ENCODE measurements at regions not wholly inside any gene's neighbourhood (a gene's known extent, or its start where the extent isn't known, plus 50 kb on each side); places are given as distances from the start of the nearest gene placed in this dataset.
A peak's percentile ranks its signal among the peaks of the same experiment; 100 is the strongest.
"Not testable (repeated sequence)": the region's sequence is repeated elsewhere in the genome, so short reads cannot be mapped to it uniquely, and the experiment has no call there.

- H3K4me1 ChIP-seq (ENCODE audit: control insufficient read depth, insufficient read depth, low read length) = no peaks in the 10 kb centered on the region
- no CpG with 5 or more reads among the region's 3 CpGs for WGBS (ENCODE audit: insufficient coverage)
- H3K9me3 ChIP-seq (replicated peaks; ENCODE audit: control insufficient read depth, low read depth, low read length) = no peaks in the 10 kb centered on the region
- H3K36me3 ChIP-seq (ENCODE audit: control insufficient read depth, insufficient read depth, low read length) = no peaks in the 10 kb centered on the region
- no peak overlapping the region for H3K27ac ChIP-seq (ENCODE audit: low read length)
- no peaks in the 10 kb centered on the region for H3K27me3 ChIP-seq (ENCODE audit: control insufficient read depth, insufficient read depth, low read length)
- no peak for DNase-seq
- H3K4me3 ChIP-seq (ENCODE audit: low read length) = no peak overlapping the region
These were observed 349.1 kb downstream of the SETD4 start for GRCh38 chr21:35711213-35711612.

DNA sequence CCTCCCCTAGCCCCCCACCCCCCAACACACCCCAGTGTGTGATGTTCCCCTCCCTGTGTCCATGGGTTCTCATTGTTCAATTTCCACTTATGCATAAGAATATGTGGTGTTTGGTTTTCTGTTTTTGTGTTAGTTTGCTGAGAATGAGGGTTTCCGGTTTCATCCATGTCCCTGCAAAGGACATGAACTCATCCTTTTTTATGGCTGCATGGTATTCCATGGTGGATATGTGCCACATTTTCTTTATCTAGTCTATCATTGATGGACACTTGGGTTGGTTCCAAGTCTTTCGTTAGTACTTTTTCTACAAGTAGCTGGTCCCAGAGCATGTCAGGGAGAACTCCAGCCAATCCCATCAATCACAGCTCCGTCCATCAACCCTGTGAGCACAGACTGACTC lies 350.3 kb downstream of the SETD4 start:
- H3K27me3 ChIP-seq (ENCODE audit: control insufficient read depth, insufficient read depth, low read length); H3K4me3 ChIP-seq (ENCODE audit: low read length); H3K36me3 ChIP-seq (ENCODE audit: control insufficient read depth, insufficient read depth, low read length); H3K4me1 ChIP-seq (ENCODE audit: control insufficient read depth, insufficient read depth, low read length); H3K27ac ChIP-seq (ENCODE audit: low read length); DNase-seq; H3K9me3 ChIP-seq (replicated peaks; ENCODE audit: control insufficient read depth, low read depth, low read length): not testable (repeated sequence)
- WGBS (ENCODE audit: insufficient coverage) = 70% methylated on average over 2 of the region's 3 CpGs

GRCh38 chr21:35705888-35706287 lies 354.4 kb downstream of the SETD4 start:
- Histone ChIP-seq H3K27me3 (ENCODE audit: control insufficient read depth, insufficient read depth, low read length) (no peaks in the 10 kb centered on the region), H3K4me1 (ENCODE audit: control insufficient read depth, insufficient read depth, low read length) (no peaks in the 10 kb centered on the region), H3K4me3 (ENCODE audit: low read length) (no peak overlapping the region), H3K27ac (ENCODE audit: low read length) (no peak overlapping the region), H3K9me3 (replicated peaks; ENCODE audit: control insufficient read depth, low read depth, low read length) (no peaks in the 10 kb centered on the region), H3K36me3 (ENCODE audit: control insufficient read depth, insufficient read depth, low read length) (no peaks in the 10 kb centered on the region)
- no peak for DNase-seq
- WGBS (ENCODE audit: insufficient coverage) = 88% methylated on average over 1 of the region's 1 CpG

DNA sequence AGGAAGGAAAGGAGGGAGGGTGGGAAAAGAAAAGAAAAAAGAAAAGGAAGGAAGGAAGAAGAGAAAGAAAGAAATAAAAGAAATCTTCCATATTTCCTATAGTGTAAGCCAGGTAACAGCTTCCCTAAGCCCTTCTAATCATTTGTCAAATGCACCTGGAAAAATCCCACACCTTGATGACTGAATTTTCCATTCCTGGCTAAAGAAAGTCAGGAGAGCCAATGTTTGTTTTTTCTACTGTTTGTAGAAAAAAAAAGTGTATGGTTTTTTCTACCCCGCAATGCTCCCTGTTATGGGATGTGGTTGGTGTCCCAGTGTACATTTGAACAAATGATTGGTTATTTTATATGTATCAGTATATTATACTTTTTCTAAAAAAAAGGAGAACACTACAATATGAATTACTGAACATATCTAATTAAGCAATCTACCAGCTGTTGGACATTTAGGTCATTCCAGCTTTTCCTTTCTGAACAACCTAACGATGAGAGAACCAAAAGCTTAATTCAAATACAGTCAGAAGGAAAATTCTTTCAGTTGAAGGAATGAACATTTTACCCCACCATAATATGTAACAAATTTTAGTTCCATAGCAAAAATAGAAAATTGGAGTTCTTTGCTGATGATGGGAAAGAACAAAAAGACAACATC lies 355.0 kb downstream of the SETD4 start:
- no CpG with 5 or more reads among the region's 2 CpGs for WGBS (ENCODE audit: insufficient coverage)
- H3K36me3 ChIP-seq (ENCODE audit: control insufficient read depth, insufficient read depth, low read length) = no peaks in the 10 kb centered on the region

DNA sequence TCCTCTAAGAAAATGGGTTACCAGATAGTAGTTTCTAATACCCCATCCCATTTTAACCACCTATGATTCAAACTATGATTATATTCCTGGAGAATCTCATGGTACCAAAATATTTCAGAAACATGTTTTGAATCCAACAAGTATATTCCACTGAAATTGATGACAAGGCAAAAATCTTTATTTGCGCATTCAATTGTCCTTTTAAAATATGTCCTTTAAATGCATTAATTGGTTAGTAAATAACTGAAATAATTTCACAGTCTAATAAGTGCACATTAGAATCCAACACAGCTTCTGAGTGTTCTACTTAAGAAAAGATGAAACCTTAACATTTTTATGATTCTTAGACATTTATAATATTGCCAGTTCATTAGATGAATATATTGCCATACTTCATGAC lies 356.6 kb downstream of the SETD4 start:
- Histone ChIP-seq H3K27ac (ENCODE audit: low read length) (no peak overlapping the region), H3K27me3 (ENCODE audit: control insufficient read depth, insufficient read depth, low read length) (no peaks in the 10 kb centered on the region), H3K4me3 (ENCODE audit: low read length) (no peak overlapping the region), H3K4me1 (ENCODE audit: control insufficient read depth, insufficient read depth, low read length) (no peaks in the 10 kb centered on the region), H3K9me3 (replicated peaks; ENCODE audit: control insufficient read depth, low read depth, low read length) (no peaks in the 10 kb centered on the region), H3K36me3 (ENCODE audit: control insufficient read depth, insufficient read depth, low read length) (no peaks in the 10 kb centered on the region)
- DNase-seq = no peak
- no CpG with 5 or more reads among the region's 1 CpG for WGBS (ENCODE audit: insufficient coverage)

More for the DNA sequence above, 355.0 kb downstream of the SETD4 start:
- no peak overlapping the region for H3K27ac ChIP-seq (ENCODE audit: low read length)
- DNase-seq = no peak
- no peaks in the 10 kb centered on the region for H3K27me3 ChIP-seq (ENCODE audit: control insufficient read depth, insufficient read depth, low read length)
- H3K9me3 ChIP-seq (replicated peaks; ENCODE audit: control insufficient read depth, low read depth, low read length) = no peaks in the 10 kb centered on the region
- H3K4me3 ChIP-seq (ENCODE audit: low read length) = no peak overlapping the region
- no peaks in the 10 kb centered on the region for H3K4me1 ChIP-seq (ENCODE audit: control insufficient read depth, insufficient read depth, low read length)

- no peak for DNase-seq
- Histone ChIP-seq H3K27ac (ENCODE audit: low read length) (no peak overlapping the region), H3K36me3 (ENCODE audit: control insufficient read depth, insufficient read depth, low read length) (no peaks in the 10 kb centered on the region), H3K9me3 (replicated peaks; ENCODE audit: control insufficient read depth, low read depth, low read length) (no peaks in the 10 kb centered on the region), H3K27me3 (ENCODE audit: control insufficient read depth, insufficient read depth, low read length) (no peaks in the 10 kb centered on the region), H3K4me3 (ENCODE audit: low read length) (no peak overlapping the region), H3K4me1 (ENCODE audit: control insufficient read depth, insufficient read depth, low read length) (peaks cover 6% of the 10 kb centered on the region)
- no CpG with 5 or more reads among the region's 3 CpGs for WGBS (ENCODE audit: insufficient coverage)
These were observed 361.0 kb downstream of the SETD4 start for GRCh38 chr21:35699361-35699760.

DNA sequence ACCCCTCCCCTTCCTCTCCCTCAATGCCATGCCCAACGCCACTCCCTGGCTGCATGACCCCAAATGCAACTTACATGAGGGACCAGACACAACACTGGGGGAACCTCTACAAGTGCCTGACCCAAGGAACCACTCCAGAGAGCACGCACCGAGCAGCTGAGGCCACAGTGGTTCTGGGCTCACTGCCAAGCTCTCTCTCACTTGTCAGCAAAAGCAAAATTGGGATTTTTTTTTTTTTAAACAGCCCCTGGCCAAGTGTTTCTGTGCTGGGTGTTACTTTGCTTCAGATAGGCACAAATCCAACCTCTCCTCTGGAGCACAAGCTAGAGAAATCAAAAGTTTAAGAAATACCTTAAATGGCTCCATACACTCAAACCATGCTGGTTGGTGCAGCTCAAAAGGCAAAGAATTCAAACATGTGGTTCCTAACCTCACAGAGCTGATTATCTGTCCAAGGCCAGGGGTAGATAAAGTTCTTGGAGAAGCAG lies 363.0 kb downstream of the SETD4 start:
- 11% methylated on average over 3 of the region's 3 CpGs for WGBS (ENCODE audit: insufficient coverage)
- Histone ChIP-seq H3K9me3 (replicated peaks; ENCODE audit: control insufficient read depth, low read depth, low read length) (no peaks in the 10 kb centered on the region), H3K36me3 (ENCODE audit: control insufficient read depth, insufficient read depth, low read length) (no peaks in the 10 kb centered on the region), H3K4me1 (ENCODE audit: control insufficient read depth, insufficient read depth, low read length) (peaks cover 6% of the 10 kb centered on the region), H3K4me3 (ENCODE audit: low read length) (no peak overlapping the region), H3K27ac (ENCODE audit: low read length) (no peak overlapping the region), H3K27me3 (ENCODE audit: control insufficient read depth, insufficient read depth, low read length) (no peaks in the 10 kb centered on the region)
- DNase-seq = peak; percentile 82

- Histone ChIP-seq H3K9me3 (replicated peaks; ENCODE audit: control insufficient read depth, low read depth, low read length) (no peaks in the 10 kb centered on the region), H3K27ac (ENCODE audit: low read length) (no peak overlapping the region), H3K27me3 (ENCODE audit: control insufficient read depth, insufficient read depth, low read length) (no peaks in the 10 kb centered on the region), H3K4me3 (ENCODE audit: low read length) (no peak overlapping the region), H3K4me1 (ENCODE audit: control insufficient read depth, insufficient read depth, low read length) (peaks cover 6% of the 10 kb centered on the region), H3K36me3 (ENCODE audit: control insufficient read depth, insufficient read depth, low read length) (no peaks in the 10 kb centered on the region)
- no peak for DNase-seq
- 31% methylated on average over 2 of the region's 2 CpGs for WGBS (ENCODE audit: insufficient coverage)
These were observed 363.7 kb downstream of the SETD4 start for GRCh38 chr21:35696644-35697043.

DNA sequence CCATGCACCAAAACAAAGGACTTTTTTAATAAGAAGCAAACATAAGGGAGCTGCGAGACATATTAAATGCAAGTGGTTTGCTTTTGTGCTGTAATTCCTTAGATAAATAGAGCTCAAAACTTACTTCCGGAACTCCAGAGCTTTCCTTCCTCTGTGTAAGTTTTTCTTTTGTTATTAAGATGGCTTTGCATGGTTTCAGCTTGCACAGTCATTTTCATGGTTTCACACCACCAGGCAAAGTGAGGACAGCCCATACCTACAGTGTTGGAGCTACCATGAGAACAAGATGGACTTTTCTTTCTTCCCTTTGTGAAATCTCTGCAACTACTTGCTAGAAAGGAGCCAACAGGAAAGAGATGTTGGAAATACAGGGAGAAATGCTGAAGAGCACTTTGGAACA lies 368.0 kb downstream of the SETD4 start:
- Histone ChIP-seq H3K27ac (ENCODE audit: low read length) (no peak overlapping the region), H3K9me3 (replicated peaks; ENCODE audit: control insufficient read depth, low read depth, low read length) (no peaks in the 10 kb centered on the region), H3K27me3 (ENCODE audit: control insufficient read depth, insufficient read depth, low read length) (no peaks in the 10 kb centered on the region), H3K4me3 (ENCODE audit: low read length) (no peak overlapping the region), H3K4me1 (ENCODE audit: control insufficient read depth, insufficient read depth, low read length) (peaks cover 3% of the 10 kb centered on the region), H3K36me3 (ENCODE audit: control insufficient read depth, insufficient read depth, low read length) (no peaks in the 10 kb centered on the region)
- WGBS (ENCODE audit: insufficient coverage) = no CpG with 5 or more reads among the region's 2 CpGs
- no peak for DNase-seq

- 100% methylated on average over 1 of the region's 2 CpGs for whole genome bisulfite sequencing (ENCODE audit: insufficient coverage)
- Histone ChIP-seq H3K36me3 (ENCODE audit: control insufficient read depth, insufficient read depth, low read length) (no peaks in the 10 kb centered on the region), H3K27ac (ENCODE audit: low read length) (no peak overlapping the region), H3K4me3 (ENCODE audit: low read length) (no peak overlapping the region), H3K27me3 (ENCODE audit: control insufficient read depth, insufficient read depth, low read length) (no peaks in the 10 kb centered on the region), H3K9me3 (replicated peaks; ENCODE audit: control insufficient read depth, low read depth, low read length) (no peaks in the 10 kb centered on the region), H3K4me1 (ENCODE audit: control insufficient read depth, insufficient read depth, low read length) (no peaks in the 10 kb centered on the region)
- no peak for DNase-seq
These were observed 369.9 kb downstream of the SETD4 start for GRCh38 chr21:35690436-35690835.

DNA sequence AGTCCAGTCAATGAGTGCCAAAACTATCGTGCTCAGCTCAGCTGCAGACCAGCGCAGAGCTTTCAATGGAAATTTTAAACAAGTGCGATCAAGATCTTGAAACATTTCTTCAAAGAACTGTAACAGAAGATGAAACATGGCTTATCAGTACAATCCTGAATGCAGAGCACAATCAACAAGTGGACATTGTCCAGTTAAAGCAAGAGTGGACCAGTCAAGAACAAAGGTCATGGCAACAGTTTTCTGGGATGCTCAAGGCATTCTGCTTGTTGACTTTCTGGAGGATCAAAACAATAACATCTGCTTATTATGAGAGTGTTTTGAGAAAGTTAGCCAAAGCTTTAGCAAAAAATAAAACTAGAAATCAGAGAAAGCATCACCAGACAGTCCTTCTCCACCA lies 374.2 kb downstream of the SETD4 start:
- no peak overlapping the region for H3K27ac ChIP-seq (ENCODE audit: low read length)
- H3K9me3 ChIP-seq (replicated peaks; ENCODE audit: control insufficient read depth, low read depth, low read length) = no peaks in the 10 kb centered on the region
- 70% methylated on average over 2 of the region's 3 CpGs for WGBS (ENCODE audit: insufficient coverage)
- H3K4me3 ChIP-seq (ENCODE audit: low read length) = no peak overlapping the region
- no peaks in the 10 kb centered on the region for H3K4me1 ChIP-seq (ENCODE audit: control insufficient read depth, insufficient read depth, low read length)
- H3K36me3 ChIP-seq (ENCODE audit: control insufficient read depth, insufficient read depth, low read length) = no peaks in the 10 kb centered on the region
- DNase-seq = no peak
- no peaks in the 10 kb centered on the region for H3K27me3 ChIP-seq (ENCODE audit: control insufficient read depth, insufficient read depth, low read length)
